ENCODE measurements at regions not wholly inside any gene's neighbourhood (a gene's known extent, or its start where the extent isn't known, plus 50 kb on each side); places are given as distances from the start of the nearest gene placed in this dataset.

GRCh38 chr10:130707389-130707979 lies 571.3 kb downstream of the GLRX3 start:
- TF ChIP-seq CTCF (optimal IDR thresholded peaks at IDR 0.05 in 1 of 3, IDR thresholded peaks at IDR 0.05 in 1 of 3, conservative IDR thresholded peaks at IDR 0.05 in 1 of 3; ENCODE audit: extremely low read depth in 1 of 3, insufficient read depth in 2 of 3, low read length in 3 of 3) (no peak), EZH2 (IDR thresholded peaks at IDR 0.05; ENCODE audit: low read length) (no peak)
